Suppressor macrophage treated with lipopolysaccharide for 1 hour (primary cell): ENCODE measurements at regions not wholly inside any gene's neighbourhood (a gene's known extent, or its start where the extent isn't known, plus 50 kb on each side); places are given as distances from the start of the nearest gene placed in this dataset.
A peak's percentile ranks its signal among the peaks of the same experiment; 100 is the strongest.

Experiments
- DNase-seq, 3 donors: peaks; one replicate each; pipeline ENCODE4 v3.0.0-alpha.2; 2020 to 2022

DNA sequence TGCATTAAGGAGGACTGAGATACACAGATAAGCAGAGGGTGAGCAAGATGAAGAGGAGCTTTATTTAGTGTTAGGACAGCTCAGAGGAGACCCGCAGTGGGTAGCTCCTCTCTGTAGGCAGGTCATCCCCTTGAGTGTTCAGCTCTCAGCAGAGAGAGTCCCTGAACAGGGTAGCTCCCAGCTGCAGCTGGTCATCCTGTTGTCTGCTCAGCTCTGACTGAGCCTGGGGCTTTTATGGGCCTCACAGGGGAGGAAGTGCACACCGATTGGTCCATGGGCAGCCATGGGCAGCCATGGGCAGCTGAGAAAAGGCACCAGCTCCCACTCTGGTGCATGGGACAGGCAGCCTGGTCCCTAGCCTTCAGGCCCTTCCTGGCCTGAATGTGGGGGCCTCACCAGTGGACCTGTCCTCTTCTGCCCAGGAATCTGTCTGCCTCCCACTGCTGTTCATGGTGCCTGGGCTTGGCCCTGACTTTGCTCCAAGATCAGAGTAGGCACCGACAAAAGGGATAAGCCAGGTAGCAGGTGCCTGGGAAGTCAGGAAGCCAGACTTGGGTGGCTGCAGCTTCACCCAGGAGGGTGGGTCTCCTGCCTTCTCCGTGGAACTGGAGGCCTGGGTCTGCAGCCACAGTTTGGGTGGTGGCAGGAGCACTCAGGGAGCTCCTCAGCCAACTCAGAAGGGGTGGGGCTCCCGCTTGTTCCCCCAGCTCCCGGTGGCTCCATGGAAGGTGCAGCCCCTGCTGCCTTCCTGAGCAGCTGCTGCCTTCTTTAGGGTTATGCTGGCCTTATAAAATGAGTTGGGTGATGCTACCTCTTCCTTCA, 54.7 kb downstream of the MYEOV start:
- no peak for DNase-seq

DNA sequence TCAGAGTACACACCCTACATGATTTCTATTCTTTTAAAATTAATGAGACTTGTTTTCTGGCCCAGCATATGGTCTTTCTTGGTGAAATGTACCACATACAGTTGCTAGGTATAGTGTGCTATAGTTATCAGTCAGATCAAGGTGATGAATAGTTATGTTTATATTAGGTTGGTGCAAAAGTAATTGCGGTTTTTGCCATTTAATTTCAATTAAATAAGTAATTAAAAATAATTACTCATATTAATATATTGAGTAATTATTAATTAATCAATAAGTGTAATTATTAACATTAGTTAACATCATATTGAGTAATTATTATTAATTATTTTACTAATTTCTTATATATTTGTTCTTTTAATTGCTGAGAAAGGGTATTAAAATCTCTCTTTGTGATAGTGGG, 56.1 kb downstream of the MYEOV start:
- no peak for DNase-seq

GRCh38 chr11:69350596-69350995, 56.6 kb downstream of the MYEOV start:
- no peak for DNase-seq

- DNase-seq = peak in 2 of 3 donors; percentile 39 to 43
These were observed 57.5 kb downstream of the MYEOV start for GRCh38 chr11:69351460-69351859.

DNA sequence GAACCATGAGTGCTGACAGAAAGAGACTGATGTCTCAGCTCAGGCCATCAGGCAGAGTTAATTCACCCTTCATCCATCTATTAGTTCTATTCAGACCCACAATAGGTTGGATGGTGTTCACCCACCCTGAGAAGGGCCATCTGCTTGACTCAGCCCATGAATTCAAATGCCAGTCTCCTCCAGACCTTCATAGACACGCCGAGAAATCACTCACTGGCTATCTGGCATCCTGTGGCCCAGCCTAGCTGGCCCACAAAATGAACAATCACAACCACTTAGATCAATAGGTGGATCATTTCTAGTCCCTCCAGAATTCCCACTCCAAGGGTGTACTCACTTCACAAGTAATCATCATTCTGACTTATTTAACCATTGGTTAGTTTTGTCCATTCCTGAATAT, 58.2 kb downstream of the MYEOV start:
- no peak for DNase-seq

DNA sequence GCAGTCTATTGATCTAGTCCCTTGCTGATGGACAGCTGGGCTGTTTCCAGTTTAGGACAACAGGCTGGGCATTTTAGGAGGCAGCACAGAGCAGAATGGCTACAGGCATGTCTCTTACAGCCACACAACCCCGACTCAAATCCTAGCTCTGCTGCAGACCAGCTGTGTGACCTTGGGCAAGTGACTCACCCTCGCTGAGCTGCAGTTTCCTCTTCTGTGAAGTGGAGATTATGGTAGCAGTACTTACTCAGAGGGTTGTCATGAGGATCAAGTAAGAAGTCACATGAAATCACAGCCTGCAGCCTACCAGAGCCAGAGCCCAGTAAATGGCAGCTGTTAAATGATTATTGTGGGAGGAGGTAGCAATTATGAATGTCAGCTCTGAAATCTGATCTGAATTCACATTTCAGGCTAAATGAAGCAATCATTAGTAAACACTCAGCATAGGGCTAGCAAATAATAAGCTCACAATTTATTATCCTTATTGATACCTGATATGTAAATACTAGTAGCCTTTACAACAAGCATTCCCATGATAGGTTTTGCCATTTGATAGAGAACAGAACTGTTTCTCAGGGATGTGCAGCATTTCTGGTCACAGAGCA, 58.9 kb downstream of the MYEOV start:
- peak; percentile 86 to 93 (median 91) for DNase-seq

- no peak for DNase-seq
These were observed 60.0 kb downstream of the MYEOV start for GRCh38 chr11:69353696-69354544.

DNA sequence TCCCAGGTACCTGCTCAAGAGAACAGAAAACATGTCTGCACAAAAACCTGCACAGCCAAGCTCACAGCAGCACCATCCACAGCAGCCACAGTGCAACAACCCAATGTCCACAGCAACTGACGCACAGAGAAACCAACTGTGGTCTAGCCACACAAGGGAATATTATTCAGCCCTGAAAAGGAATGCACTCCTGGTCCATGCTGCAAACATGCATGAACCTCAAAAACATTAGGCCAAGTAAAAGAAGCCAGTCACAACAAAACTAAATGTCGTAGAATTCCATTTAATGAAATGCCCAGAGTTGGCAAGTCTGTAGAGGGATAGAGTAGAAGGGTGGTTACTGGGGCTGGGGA, 60.6 kb downstream of the MYEOV start:
- no peak for DNase-seq

DNA sequence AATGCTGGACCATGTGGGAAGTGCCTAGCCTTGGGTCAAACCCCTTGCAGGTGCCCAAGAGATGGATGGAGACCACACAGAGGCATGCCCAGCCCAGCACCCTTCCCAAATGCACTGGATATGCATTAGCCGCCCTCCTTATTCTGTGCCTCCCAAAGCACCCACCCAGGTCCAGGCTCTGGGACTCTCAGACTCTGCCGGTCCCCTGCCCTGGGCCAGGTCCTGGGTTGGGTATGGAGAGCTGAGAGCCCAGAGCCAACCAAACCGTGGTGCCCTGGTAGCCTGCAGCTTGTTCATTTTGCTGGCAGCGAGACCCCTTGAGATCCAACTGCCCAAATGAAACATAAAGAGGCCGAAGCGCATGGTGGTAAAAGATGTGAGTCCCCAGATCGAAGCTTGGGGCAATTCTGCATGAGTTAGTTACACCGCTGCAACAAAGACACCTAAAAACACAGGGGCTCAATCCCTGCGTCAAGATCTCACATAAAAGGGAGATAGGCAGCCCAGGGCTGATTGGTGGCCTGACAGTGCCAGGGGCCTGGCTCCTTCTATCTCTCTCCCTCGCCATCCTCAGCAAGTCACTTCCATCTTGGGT, 61.5 kb downstream of the MYEOV start:
- no peak for DNase-seq

GRCh38 chr11:69355959-69356702, 62.2 kb downstream of the MYEOV start:
- no peak for DNase-seq

- DNase-seq = no peak
These were observed 62.9 kb downstream of the MYEOV start for GRCh38 chr11:69356703-69357457.

DNA sequence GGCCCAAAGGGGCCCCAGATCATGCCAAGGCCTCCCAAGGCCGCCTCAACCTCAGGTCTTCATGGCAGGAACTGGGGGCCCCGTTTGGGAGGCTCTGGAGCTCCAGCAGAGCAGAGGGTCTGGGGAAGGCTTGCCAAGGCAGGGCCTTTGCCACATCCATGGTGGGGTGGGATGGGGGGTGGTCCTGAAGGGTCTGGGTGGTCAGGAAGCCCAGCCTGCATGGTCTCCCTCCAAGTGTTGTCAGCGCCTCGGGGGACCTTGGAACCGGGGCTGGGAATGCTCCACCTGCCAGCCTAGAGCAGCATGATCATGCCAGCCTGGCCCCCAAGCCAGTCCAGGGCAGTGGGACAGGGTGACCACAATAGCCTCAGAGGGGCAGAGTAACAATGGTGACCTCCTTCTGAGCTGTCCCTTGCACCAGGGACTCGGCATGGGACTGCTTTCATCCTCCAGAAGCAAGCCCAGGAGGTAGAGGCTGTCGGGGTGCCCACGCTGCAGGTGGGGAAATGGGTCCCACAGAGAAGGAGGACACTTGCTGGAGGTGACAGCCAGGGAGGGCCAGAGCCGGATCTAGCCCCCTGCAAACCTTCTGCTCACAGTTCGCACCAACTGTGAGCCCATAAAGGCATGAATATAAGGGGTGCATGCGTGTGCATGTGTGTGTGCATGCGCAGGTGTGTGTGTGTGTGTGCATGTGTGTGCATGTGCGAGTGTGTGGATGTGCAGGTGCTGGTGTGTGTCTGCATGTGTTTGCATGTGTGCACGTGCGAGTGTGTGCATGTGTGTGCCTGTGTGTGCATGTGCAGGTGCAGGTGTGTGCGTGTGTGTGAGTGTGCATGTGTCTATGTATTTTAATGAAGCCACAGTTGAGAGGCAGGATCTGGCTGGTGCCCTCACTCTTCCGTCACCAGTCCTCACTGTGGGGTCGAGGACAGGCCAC, 63.8 kb downstream of the MYEOV start:
- no peak for DNase-seq

DNA sequence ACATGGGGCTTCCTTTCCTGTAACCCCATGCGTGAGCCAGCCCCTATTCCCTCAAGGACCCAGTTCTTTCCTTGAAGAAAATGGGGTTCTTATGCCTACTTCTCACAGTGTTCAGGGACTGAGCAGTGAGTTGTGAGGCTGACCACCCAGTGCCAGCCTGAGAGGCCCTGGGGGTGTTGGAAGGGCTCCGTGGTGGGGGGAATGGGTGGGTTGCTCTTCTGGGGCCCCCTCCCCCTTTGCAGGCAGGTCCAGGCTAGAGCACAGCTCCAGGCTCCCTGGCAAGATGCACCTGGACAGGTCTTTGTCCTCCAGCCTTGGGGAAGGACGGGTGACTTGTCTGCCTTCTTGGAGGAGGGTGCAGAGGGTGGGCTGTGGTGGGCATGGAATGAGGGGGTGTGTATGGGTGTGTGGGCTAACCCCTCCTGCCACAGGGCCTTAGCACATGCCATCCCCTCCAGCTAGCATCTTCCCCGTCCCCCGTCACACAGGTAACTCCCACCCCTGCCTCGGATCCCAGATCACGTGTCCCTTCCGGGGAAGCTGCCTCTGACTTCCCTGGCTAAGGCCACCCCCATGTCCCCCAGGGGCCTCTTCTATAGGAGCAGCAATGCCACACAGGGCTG, 64.6 kb downstream of the MYEOV start:
- no peak for DNase-seq

- peak; percentile 21 to 40 (median 21) for DNase-seq
These were observed 66.0 kb downstream of the MYEOV start for GRCh38 chr11:69359735-69360480.

- no peak for DNase-seq
These were observed 66.7 kb downstream of the MYEOV start for GRCh38 chr11:69360606-69361005.

GRCh38 chr11:69361048-69361447, 67.1 kb downstream of the MYEOV start:
- DNase-seq = no peak

GRCh38 chr11:69361466-69361865, 67.5 kb downstream of the MYEOV start:
- DNase-seq = no peak

- DNase-seq = no peak
These were observed 68.4 kb downstream of the MYEOV start for GRCh38 chr11:69362315-69362714.

GRCh38 chr11:69364921-69365320, 71.0 kb downstream of the MYEOV start:
- no peak for DNase-seq
